HCT116 (cell line): ENCODE measurements at regions not wholly inside any gene's neighbourhood (a gene's known extent, or its start where the extent isn't known, plus 50 kb on each side); places are given as distances from the start of the nearest gene placed in this dataset.

ENCODE experiments used
- ATAC-seq: fragments of 200-7000 bp; cut with Tn5 transposase; 2 replicates; pipeline ENCODE4 v1.9.1; 2020; ENCODE audit warnings: mild to moderate bottlenecking, moderate library complexity
- BruUV-seq: library from RNA; stranded (reverse); fragments of 400-500 nt; replicated peaks from 2 replicates; lab custom pipeline; 2021; lab: Mats Ljungman, UMichigan
- CTCF ChIA-PET: fragments of 300-600 bp; sonication (Branson Sonifier 250); formaldehyde crosslinking; loops from one replicate; lab custom pipeline; 2021; ENCODE audit warnings: antibody characterized with exemption; lab: Charles Lee
- POLR2A ChIA-PET: fragments of 300-600, 350-600 bp; sonication (Branson Sonifier 250); formaldehyde crosslinking; loops from one replicate; lab custom pipeline; 2021; ENCODE audit warnings: antibody characterized with exemption; lab: Charles Lee
- RAD21 ChIA-PET, 2 experiments: fragments of 300-600 bp; sonication (Branson Sonifier 250); formaldehyde crosslinking; loops; one replicate each; lab custom pipeline; 2023; ENCODE audit warnings: low total read pairs in 2 of 2; ENCODE audit not compliant: uncharacterized antibody in 2 of 2, unreplicated experiment in 2 of 2, low non-redundant PET in 1 of 2; lab: Charles Lee
- DNase-seq: peaks from one replicate; pipeline ENCODE4 v3.0.0-alpha.2; 2010; ENCODE audit warnings: low read depth, low spot score
- H2AFZ ChIP-seq: fragments of 200-600 bp; shearing (Covaris generic), sonication (generic); 2 replicates; pipeline ENCODE4 v1.6.1; 2017; ENCODE audit warnings: low read depth, mixed run types, mixed read lengths, antibody characterized with exemption, low read length; ENCODE audit not compliant: poor library complexity, severe bottlenecking
- H3K27ac ChIP-seq: 2 replicates; pipeline ENCODE4 v1.5.1; 2012; ENCODE audit warnings: low read depth, low read length
- H3K27me3 ChIP-seq: fragments of 200-600 bp; sonication (generic); 2 replicates; pipeline ENCODE4 v1.6.1; 2016; ENCODE audit warnings: mixed run types, low read length, mixed read lengths; ENCODE audit not compliant: insufficient read depth
- H3K36me3 ChIP-seq, 2 experiments: fragments of 200-500 bp in 1 of 2; fragments of 200-600 bp in 1 of 2; sonication (Bioruptor generic) in 1 of 2; sonication (generic) in 1 of 2; 2 replicates each; pipeline versions ENCODE4 v1.5.1 to v1.6.1; 2014 to 2016; ENCODE audit warnings: low read length in 2 of 2, inconsistent platforms in 1 of 2, mixed read lengths in 1 of 2, mixed run types in 1 of 2; ENCODE audit not compliant: insufficient read depth in 2 of 2, control insufficient read depth in 1 of 2
- H3K4me1 ChIP-seq, 2 experiments: fragments of 200-600 bp in 1 of 2; sonication (generic) in 1 of 2; 2 replicates each; pipeline versions ENCODE4 v1.5.1 to v1.6.1; 2012 to 2017; ENCODE audit warnings: low read length in 2 of 2, inconsistent platforms in 1 of 2, mild to moderate bottlenecking in 1 of 2, mixed read lengths in 1 of 2, mixed run types in 1 of 2, moderate library complexity in 1 of 2; ENCODE audit not compliant: insufficient read depth in 2 of 2, control insufficient read depth in 1 of 2
- H3K4me2 ChIP-seq: fragments of 200-600 bp; sonication (generic); 2 replicates; pipeline ENCODE4 v1.6.1; 2017; ENCODE audit warnings: mixed run types, low read length, mixed read lengths
- H3K4me3 ChIP-seq, 2 experiments: fragments of 200-600 bp in 1 of 2; sonication (generic) in 1 of 2; replicated peaks in 1 of 2; 2 replicates each; pipeline ENCODE4 v1.5.1; 2011 to 2016; ENCODE audit warnings: low read length in 2 of 2, control low read depth in 1 of 2, low read depth in 1 of 2, mild to moderate bottlenecking in 1 of 2, mixed read lengths in 1 of 2, mixed run types in 1 of 2
- H3K79me2 ChIP-seq: fragments of 200-600 bp; sonication (generic); 2 replicates; pipeline ENCODE4 v1.6.1; 2017; ENCODE audit warnings: mild to moderate bottlenecking, mixed run types, low read length, moderate library complexity, mixed read lengths; ENCODE audit not compliant: insufficient read depth
- H3K9ac ChIP-seq: fragments of 200-600 bp; sonication (generic); 2 replicates; pipeline ENCODE4 v1.6.1; 2016; ENCODE audit warnings: low read length, mixed read lengths
- H3K9me2 ChIP-seq: fragments of 200-600 bp; sonication (generic), shearing (Covaris generic); 2 replicates; pipeline ENCODE4 v1.6.1; 2017; ENCODE audit warnings: mixed run types, mild to moderate bottlenecking, moderate library complexity; ENCODE audit not compliant: insufficient read depth
- H3K9me3 ChIP-seq, 2 experiments: fragments of 200-500 bp in 1 of 2; fragments of 200-600 bp in 1 of 2; sonication (Bioruptor generic) in 1 of 2; sonication (generic) in 1 of 2; 2 replicates each; pipeline ENCODE4 v1.6.1; 2014 to 2017; ENCODE audit warnings: low read length in 2 of 2, mixed read lengths in 2 of 2, inconsistent platforms in 1 of 2, low read depth in 1 of 2, mild to moderate bottlenecking in 1 of 2, mixed run types in 1 of 2, moderate library complexity in 1 of 2; ENCODE audit not compliant: control insufficient read depth in 1 of 2, insufficient read depth in 1 of 2
- H4K20me1 ChIP-seq: fragments of 200-600 bp; sonication (generic), shearing (Covaris generic); 2 replicates; pipeline ENCODE4 v1.6.1; 2017; ENCODE audit warnings: mixed run types, mild to moderate bottlenecking, moderate library complexity; ENCODE audit not compliant: insufficient read depth
- CEBPB ChIP-seq: IDR thresholded peaks from 2 replicates; pipeline ENCODE4 v1.6.1; 2012; ENCODE audit warnings: low read depth
- EGR1 ChIP-seq: IDR thresholded peaks from 2 replicates; pipeline ENCODE4 v1.6.1; 2012; ENCODE audit warnings: low read depth
- EZH2phosphoT487 ChIP-seq: fragments of 200-600 bp; IDR thresholded peaks from 2 replicates; pipeline ENCODE4 v1.6.1; 2018; ENCODE audit warnings: antibody characterized with exemption, borderline replicate concordance
- FOSL1 ChIP-seq: IDR thresholded peaks from 2 replicates; pipeline ENCODE4 v1.6.1; 2012; ENCODE audit warnings: low read depth
- POLR2A ChIP-seq: IDR thresholded peaks from 2 replicates; pipeline ENCODE4 v1.7.0; 2011; ENCODE audit warnings: borderline replicate concordance; ENCODE audit not compliant: insufficient read depth, insufficient read length; ENCODE audit errors: extremely low read depth
- POLR2AphosphoS5 ChIP-seq: IDR thresholded peaks from 2 replicates; pipeline ENCODE4 v1.6.1; 2011; ENCODE audit warnings: mild to moderate bottlenecking, low read depth, low read length, moderate library complexity
- SIN3A ChIP-seq: IDR thresholded peaks from 2 replicates; pipeline ENCODE4 v1.6.1; 2012; ENCODE audit warnings: low read depth
- SRF ChIP-seq: IDR thresholded peaks from 2 replicates; pipeline ENCODE4 v1.6.1; 2012; ENCODE audit warnings: low read depth
- YY1 ChIP-seq: IDR thresholded peaks from 2 replicates; pipeline ENCODE4 v1.6.1; 2011; ENCODE audit warnings: low read length, low read depth, moderate library complexity, mild to moderate bottlenecking; ENCODE audit not compliant: insufficient replicate concordance; ENCODE audit errors: extremely low read depth
- ZFX ChIP-seq: fragments of 450-650 bp; IDR thresholded peaks from 2 replicates; pipeline ENCODE4 v1.6.1; 2017
- intact Hi-C: fragments of 100-400 bp; cut with micrococcal nuclease; formaldehyde crosslinking; loops from 2 replicates; pipeline ENCODE4 v1.10.0; 2022
- TF ChIP-seq, protein P1 (sequence below): IDR thresholded peaks from 2 replicates; pipeline ENCODE4 v1.6.1; 2012; ENCODE audit warnings: low read depth
- TF ChIP-seq, protein P2 (sequence below): IDR thresholded peaks from 2 replicates; pipeline ENCODE4 v1.6.1; 2012
- TF ChIP-seq, protein P3 (sequence below): IDR thresholded peaks from 2 replicates; pipeline ENCODE4 v1.6.1; 2012

DNA sequence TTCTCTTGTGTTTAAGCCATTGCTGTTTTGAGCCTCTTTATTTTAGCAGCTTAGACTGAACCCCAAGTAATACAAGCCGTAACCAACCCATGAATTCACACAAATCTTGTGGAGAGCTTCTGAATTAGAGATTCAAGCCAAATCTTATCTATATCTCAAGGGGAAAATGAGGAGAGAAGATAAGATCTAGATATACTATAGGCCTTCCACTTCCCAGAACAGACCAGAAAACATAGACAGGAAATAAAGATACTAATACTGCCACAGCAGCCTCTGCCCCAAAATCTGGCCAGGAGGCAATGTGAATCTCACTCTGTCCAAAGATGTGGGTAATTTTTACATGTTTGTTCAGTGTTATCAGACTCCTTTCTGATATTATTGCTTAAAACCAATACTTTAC lies 307.2 kb downstream of the PTEN start:
- no peak for ATAC-seq
- intact Hi-C loops = no loop called here
- H3K36me3 ChIP-seq = no peaks in the 10 kb centered on the region
- H2AFZ ChIP-seq = no peak overlapping the region
- ChIA-PET RAD21 (no interaction called here), POLR2A (no interaction called here), CTCF (no interaction called here)
- H3K9me2 ChIP-seq = no peaks in the 10 kb centered on the region
- no peak overlapping the region for H3K4me3 ChIP-seq
- TF ChIP-seq, protein P1, sequence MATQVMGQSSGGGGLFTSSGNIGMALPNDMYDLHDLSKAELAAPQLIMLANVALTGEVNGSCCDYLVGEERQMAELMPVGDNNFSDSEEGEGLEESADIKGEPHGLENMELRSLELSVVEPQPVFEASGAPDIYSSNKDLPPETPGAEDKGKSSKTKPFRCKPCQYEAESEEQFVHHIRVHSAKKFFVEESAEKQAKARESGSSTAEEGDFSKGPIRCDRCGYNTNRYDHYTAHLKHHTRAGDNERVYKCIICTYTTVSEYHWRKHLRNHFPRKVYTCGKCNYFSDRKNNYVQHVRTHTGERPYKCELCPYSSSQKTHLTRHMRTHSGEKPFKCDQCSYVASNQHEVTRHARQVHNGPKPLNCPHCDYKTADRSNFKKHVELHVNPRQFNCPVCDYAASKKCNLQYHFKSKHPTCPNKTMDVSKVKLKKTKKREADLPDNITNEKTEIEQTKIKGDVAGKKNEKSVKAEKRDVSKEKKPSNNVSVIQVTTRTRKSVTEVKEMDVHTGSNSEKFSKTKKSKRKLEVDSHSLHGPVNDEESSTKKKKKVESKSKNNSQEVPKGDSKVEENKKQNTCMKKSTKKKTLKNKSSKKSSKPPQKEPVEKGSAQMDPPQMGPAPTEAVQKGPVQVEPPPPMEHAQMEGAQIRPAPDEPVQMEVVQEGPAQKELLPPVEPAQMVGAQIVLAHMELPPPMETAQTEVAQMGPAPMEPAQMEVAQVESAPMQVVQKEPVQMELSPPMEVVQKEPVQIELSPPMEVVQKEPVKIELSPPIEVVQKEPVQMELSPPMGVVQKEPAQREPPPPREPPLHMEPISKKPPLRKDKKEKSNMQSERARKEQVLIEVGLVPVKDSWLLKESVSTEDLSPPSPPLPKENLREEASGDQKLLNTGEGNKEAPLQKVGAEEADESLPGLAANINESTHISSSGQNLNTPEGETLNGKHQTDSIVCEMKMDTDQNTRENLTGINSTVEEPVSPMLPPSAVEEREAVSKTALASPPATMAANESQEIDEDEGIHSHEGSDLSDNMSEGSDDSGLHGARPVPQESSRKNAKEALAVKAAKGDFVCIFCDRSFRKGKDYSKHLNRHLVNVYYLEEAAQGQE = no peak
- TF ChIP-seq ZFX = no peak
- TF ChIP-seq YY1 = no peak
- TF ChIP-seq, protein P2, sequence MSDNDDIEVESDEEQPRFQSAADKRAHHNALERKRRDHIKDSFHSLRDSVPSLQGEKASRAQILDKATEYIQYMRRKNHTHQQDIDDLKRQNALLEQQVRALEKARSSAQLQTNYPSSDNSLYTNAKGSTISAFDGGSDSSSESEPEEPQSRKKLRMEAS = no peak
- TF ChIP-seq EGR1 = no peak
- TF ChIP-seq POLR2AphosphoS5 = no peak
- no peak for TF ChIP-seq POLR2A
- no peak for TF ChIP-seq EZH2phosphoT487
- TF ChIP-seq SRF = no peak
- TF ChIP-seq, protein P3, sequence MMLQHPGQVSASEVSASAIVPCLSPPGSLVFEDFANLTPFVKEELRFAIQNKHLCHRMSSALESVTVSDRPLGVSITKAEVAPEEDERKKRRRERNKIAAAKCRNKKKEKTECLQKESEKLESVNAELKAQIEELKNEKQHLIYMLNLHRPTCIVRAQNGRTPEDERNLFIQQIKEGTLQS = no peak
- no peak for TF ChIP-seq FOSL1
- no peak for TF ChIP-seq SIN3A
- no peak for TF ChIP-seq CEBPB
- H3K4me1 ChIP-seq = no peaks in the 10 kb centered on the region
- no peak overlapping the region for H3K4me2 ChIP-seq
- no peak overlapping the region for H3K27ac ChIP-seq
- no peak overlapping the region for H3K9ac ChIP-seq
- BruUV-seq = no TSS peak
- no peaks in the 10 kb centered on the region for H3K27me3 ChIP-seq
- no peaks in the 10 kb centered on the region for H3K79me2 ChIP-seq
- H3K9me3 ChIP-seq = no peaks in the 10 kb centered on the region
- no peak for DNase-seq
- no peaks in the 10 kb centered on the region for H4K20me1 ChIP-seq
